Heart right ventricle (tissue), 16 donors: ENCODE measurements at regions not wholly inside any gene's neighbourhood (a gene's known extent, or its start where the extent isn't known, plus 50 kb on each side); places are given as distances from the start of the nearest gene placed in this dataset.

Source experiments
- ATAC-seq, 8 donors: fragments of 200-7000 bp; cut with Tn5 transposase; one replicate each; pipeline ENCODE4 v1.9.1; 2020; ENCODE audit warnings: mild to moderate bottlenecking in 8 of 8, moderate library complexity in 8 of 8, moderate number of reproducible peaks in 1 of 8
- DNase-seq, 2 donors: peaks; one replicate each; pipeline ENCODE4 v3.0.0-alpha.2; 2020
- H3K27ac ChIP-seq, 10 donors: fragments of 200-600 bp; sonication (generic) in 2 of 10; one replicate each; pipeline versions ENCODE4 v1.5.0 to v1.8.0; 2020 to 2022; ENCODE audit warnings: mild to moderate bottlenecking in 3 of 10
- H3K27me3 ChIP-seq, 7 donors: fragments of 200-600 bp; one replicate each; pipeline ENCODE4 v1.8.0; 2021 to 2022; ENCODE audit warnings: mild to moderate bottlenecking in 2 of 7
- H3K36me3 ChIP-seq, 9 donors: fragments of 200-600 bp; sonication (generic) in 1 of 9; one replicate each; pipeline versions ENCODE4 v1.5.0 to v1.8.0; 2020 to 2022; ENCODE audit warnings: mild to moderate bottlenecking in 2 of 9
- H3K4me1 ChIP-seq, 9 donors: fragments of 200-600 bp; sonication (generic) in 1 of 9; one replicate each; pipeline versions ENCODE4 v1.5.0 to v1.8.0; 2020 to 2022; ENCODE audit warnings: mild to moderate bottlenecking in 4 of 9
- H3K4me3 ChIP-seq, 10 donors: fragments of 200-600 bp; sonication (generic) in 2 of 10; one replicate each; pipeline versions ENCODE4 v1.5.0 to v1.8.0; 2020 to 2022; ENCODE audit warnings: mild to moderate bottlenecking in 7 of 10, moderate library complexity in 2 of 10
- H3K9me3 ChIP-seq, 11 donors: fragments of 200-600 bp in 10 of 11; sonication (generic) in 2 of 11; one replicate each; pipeline versions ENCODE4 v1.5.0 to v1.8.0; 2013 to 2022; ENCODE audit warnings: mild to moderate bottlenecking in 2 of 11, control low read depth in 1 of 11, moderate library complexity in 1 of 11
- whole genome bisulfite sequencing, 2 donors: extraction: QIAGEN DNeasy Blood & Tissue Kit; methylation state at CpG; one replicate each; pipeline ENCODE4 v1.1.7; 2013; ENCODE audit warnings: inconsistent platforms in 1 of 2; 5-methylcytosine and 5-hydroxymethylcytosine counted together
- intact Hi-C, 10 donors: fragments of 100-400 bp; cut with DNase I; formaldehyde crosslinking; loops; one replicate each; pipeline versions ENCODE4 v1.11.1 to v1.14.2; 2022
- TF ChIP-seq, protein P1 (sequence below), 9 donors: fragments of 200-600 bp; sonication (generic) in 2 of 9; IDR thresholded peaks; one replicate each; pipeline versions ENCODE4 v1.5.0 to v1.8.0; 2021 to 2022; ENCODE audit warnings: antibody characterized with exemption in 9 of 9, mild to moderate bottlenecking in 5 of 9, moderate library complexity in 1 of 9
- donor health status: Arrhythmogenic right ventricular cardiomyopathy.
- donor health status: ischemic (EF 13 %, LVEDD 7.1; RV severe dilation, severe dysfunction).
- donor health status: healthy with polysubstance abuse.
- donor health status: DM: no; HTN: yes; CAD: no.
- donor health status: DM: no; HTN: no; CAD: no.
- donor health status: ischemic (EF 25% LVEDD 6.9; RV normal size, moderate dysfunction).
- donor health status: ischemic (EF 25% LVEDD 5.7; RV mildly dilated, moderate dysfunction).
- donor health status: healthy.
- donor health status: DM: yes; HTN: yes; CAD: no.
- donor health status: Ischemic cardiomyopathy.
- donor health status: ischemic (EF 35%, LVEDD 5.7; RV mildly dilated, moderate dysfunction).
- donor health status: nonischemic (EF 11% LVEDD 7.7; RV severe dilation, severe dysfunction).
- donor health status: DM: yes; HTN: yes; CAD: no.
- donor health status: PGD.
- donor health status: ischemic (EF 29% LVEDD 5.4; RV normal size, mild dysfunction).
- donor health status: nonischemic (EF 23%, LVEDD 6.1; RV moderate dilation, normal function).

DNA sequence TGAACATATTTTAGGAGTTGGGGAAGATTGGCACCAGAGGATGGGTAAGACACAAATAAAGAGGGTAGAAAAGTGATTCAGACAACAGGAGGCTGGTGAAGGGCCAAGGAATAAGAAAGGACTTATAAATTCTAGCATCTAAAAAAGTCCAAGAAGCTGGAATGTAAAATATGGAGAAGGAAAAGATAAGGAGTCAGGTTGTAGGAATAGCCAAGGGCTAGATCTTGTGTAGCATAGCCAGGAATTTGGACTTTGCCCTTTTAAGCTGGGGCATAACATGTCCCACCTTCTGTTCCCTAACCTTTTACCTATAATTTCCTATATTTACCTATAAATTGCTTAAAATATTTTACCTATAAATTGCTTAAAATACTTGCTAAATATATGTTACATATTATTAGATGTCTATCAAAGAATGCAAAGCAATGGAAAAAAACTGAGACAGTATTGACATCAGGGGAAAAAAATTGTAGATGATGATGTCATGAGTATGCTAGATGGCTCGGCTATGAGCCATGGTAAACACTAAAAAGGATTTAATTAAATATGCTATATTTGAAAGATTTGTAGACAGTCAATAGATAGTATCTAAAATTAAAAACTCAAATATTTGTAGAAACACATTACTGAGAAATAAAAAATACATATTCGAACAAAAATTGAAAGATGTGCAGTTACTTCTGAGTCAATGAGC, 99.7 kb upstream of the PLEKHG7 start:
- TF ChIP-seq, protein P1, sequence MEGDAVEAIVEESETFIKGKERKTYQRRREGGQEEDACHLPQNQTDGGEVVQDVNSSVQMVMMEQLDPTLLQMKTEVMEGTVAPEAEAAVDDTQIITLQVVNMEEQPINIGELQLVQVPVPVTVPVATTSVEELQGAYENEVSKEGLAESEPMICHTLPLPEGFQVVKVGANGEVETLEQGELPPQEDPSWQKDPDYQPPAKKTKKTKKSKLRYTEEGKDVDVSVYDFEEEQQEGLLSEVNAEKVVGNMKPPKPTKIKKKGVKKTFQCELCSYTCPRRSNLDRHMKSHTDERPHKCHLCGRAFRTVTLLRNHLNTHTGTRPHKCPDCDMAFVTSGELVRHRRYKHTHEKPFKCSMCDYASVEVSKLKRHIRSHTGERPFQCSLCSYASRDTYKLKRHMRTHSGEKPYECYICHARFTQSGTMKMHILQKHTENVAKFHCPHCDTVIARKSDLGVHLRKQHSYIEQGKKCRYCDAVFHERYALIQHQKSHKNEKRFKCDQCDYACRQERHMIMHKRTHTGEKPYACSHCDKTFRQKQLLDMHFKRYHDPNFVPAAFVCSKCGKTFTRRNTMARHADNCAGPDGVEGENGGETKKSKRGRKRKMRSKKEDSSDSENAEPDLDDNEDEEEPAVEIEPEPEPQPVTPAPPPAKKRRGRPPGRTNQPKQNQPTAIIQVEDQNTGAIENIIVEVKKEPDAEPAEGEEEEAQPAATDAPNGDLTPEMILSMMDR (IDR thresholded peaks at IDR 0.05), result no peak
- ATAC-seq, result no peak
- Histone ChIP-seq H3K9me3 (peaks cover 0 to 23% (median 5%) of the 10 kb centered on the region in 11 donors), H3K4me1 (peaks cover 0 to 31% (median 0%) of the 10 kb centered on the region in 9 donors), H3K36me3 (no peaks in the 10 kb centered on the region), H3K27me3 (no peaks in the 10 kb centered on the region), H3K27ac (peak overlapping the region in 1 of 10 donors; percentile 40), H3K4me3 (no peak overlapping the region)
- intact Hi-C loops, result loop anchor here in 1 of 10 donors (10.0 kb wide), 1 partner anchor 1218 kb away; no protein-coding TSS in a partner anchor
- 85 to 90% methylated on average over 2 of the region's 2 CpGs for WGBS, 2 donors
- DNase-seq, result no peak

DNA sequence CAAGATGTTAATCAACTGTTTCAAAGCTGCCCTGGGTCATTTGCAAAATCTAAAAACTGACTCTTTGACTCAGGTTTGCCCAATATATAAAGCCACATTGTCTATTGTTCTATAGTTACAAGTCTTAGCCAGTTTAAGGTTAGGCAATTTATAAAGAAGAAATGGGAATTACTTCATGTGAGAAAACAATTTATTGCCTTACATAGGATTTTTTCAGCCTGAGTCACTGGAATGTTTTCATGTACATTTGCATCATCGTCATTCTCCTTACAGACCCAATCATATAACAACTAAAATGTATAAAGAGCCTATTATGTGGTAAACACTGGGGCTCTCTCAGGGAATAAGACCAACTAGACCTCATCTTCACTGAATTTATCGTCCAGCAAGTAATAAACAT, 100.3 kb upstream of the PLEKHG7 start:
- no peaks in the 10 kb centered on the region for H3K36me3 ChIP-seq
- no peak overlapping the region for H3K4me3 ChIP-seq
- H3K27ac ChIP-seq, result peak overlapping the region in 1 of 10 donors; percentile 40
- 81 to 88% methylated on average over 2 of the region's 2 CpGs for WGBS, 2 donors
- TF ChIP-seq, protein P1 (IDR thresholded peaks at IDR 0.05), result no peak
- H3K9me3 ChIP-seq, result peaks cover 0 to 23% (median 5%) of the 10 kb centered on the region in 11 donors
- no peaks in the 10 kb centered on the region for H3K27me3 ChIP-seq
- no peak for DNase-seq
- intact Hi-C loops, result loop anchor here in 1 of 10 donors (10.0 kb wide), 1 partner anchor 1218 kb away; no protein-coding TSS in a partner anchor
- no peak for ATAC-seq
- H3K4me1 ChIP-seq, result peaks cover 0 to 26% (median 0%) of the 10 kb centered on the region in 9 donors

DNA sequence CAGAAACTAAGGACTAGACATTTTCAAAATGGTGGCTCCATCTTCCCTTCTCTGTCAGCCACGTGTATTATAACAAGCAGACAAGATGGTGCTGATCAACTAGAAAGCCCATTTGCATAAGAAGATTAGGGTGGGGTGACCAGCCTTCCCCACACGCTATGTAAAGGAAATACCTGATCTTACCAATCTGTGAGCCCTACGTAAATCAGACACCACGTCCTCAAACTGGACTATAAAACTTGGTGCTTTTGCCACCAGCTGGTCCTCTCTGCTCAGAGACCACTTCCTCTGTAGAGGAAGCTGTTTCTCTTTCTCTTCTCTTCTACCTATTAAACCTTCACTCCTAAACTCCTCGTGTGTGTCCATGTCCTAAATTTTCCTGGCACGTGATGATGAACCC, 101.1 kb upstream of the PLEKHG7 start:
- Histone ChIP-seq H3K27ac (no peak overlapping the region), H3K36me3 (no peaks in the 10 kb centered on the region), H3K9me3 (peaks cover 0 to 23% (median 5%) of the 10 kb centered on the region in 11 donors), H3K4me1 (peaks cover 0 to 26% (median 0%) of the 10 kb centered on the region in 9 donors), H3K4me3 (no peak overlapping the region), H3K27me3 (no peaks in the 10 kb centered on the region)
- no peak for ATAC-seq
- intact Hi-C loops, result loop anchor here in 1 of 10 donors (10.0 kb wide), 1 partner anchor 1217 kb away; no protein-coding TSS in a partner anchor
- 76 to 84% methylated on average over 6 of the region's 6 CpGs for WGBS, 2 donors
- no peak for DNase-seq
- TF ChIP-seq, protein P1 (IDR thresholded peaks at IDR 0.05), result no peak

DNA sequence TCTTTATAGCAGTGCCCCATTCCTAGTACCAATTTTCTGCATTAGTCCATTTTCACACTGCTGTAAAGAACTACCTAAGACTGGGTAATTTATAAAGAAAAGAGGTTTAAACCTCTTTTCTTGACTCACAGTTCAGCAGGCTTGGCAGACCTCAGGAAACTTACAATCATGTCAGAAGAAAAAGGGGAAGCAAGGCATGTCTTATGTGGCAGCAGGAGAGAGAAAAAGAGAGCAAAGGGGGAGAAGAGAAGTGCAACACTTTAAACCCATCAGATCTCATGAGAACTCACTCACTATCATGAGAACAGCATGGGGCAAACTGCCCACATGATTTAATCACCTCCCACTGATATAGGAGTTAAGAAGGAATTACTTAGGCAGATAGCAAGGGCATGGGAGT, 101.6 kb upstream of the PLEKHG7 start:
- Histone ChIP-seq H3K36me3 (no peaks in the 10 kb centered on the region), H3K27ac (peak overlapping the region in 1 of 10 donors; percentile 40), H3K4me3 (no peak overlapping the region), H3K9me3 (peaks cover 0 to 23% (median 5%) of the 10 kb centered on the region in 11 donors), H3K27me3 (no peaks in the 10 kb centered on the region), H3K4me1 (peaks cover 0 to 26% (median 0%) of the 10 kb centered on the region in 9 donors)
- no peak for DNase-seq
- TF ChIP-seq, protein P1 (IDR thresholded peaks at IDR 0.05), result no peak
- intact Hi-C loops, result loop anchor here in 1 of 10 donors (10.0 kb wide), 1 partner anchor 1216 kb away; no protein-coding TSS in a partner anchor
- ATAC-seq, result no peak
